ENCODE measurements at regions not wholly inside any gene's neighbourhood (a gene's known extent, or its start where the extent isn't known, plus 50 kb on each side); places are given as distances from the start of the nearest gene placed in this dataset.
"Not testable (repeated sequence)": the region's sequence is repeated elsewhere in the genome, so short reads cannot be mapped to it uniquely, and the experiment has no call there.

- no peak for FAIRE-seq
Measured at GRCh38 chr15:95734422-95735316, 595.8 kb upstream of the NR2F2 start.

DNA sequence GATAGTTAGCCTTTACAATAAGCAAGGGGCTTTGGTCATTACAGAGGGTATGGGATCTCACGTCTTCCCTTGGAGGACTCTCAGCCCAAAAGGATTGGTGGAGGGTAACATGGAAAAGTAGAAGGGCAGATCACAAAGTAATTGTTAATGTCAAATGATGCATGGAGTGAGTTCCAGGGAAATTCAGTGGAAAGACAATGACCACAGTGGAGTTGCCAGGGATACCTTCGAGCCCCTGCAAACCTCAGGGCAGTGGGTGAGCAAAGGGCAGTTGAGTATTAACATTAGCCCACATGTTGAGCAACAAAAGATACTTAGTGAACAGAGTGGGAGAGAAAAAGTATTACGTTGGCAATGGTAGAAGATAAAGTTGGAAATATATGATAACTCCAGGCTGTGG is 593.4 kb upstream of the NR2F2 start:
- no peak for FAIRE-seq

DNA sequence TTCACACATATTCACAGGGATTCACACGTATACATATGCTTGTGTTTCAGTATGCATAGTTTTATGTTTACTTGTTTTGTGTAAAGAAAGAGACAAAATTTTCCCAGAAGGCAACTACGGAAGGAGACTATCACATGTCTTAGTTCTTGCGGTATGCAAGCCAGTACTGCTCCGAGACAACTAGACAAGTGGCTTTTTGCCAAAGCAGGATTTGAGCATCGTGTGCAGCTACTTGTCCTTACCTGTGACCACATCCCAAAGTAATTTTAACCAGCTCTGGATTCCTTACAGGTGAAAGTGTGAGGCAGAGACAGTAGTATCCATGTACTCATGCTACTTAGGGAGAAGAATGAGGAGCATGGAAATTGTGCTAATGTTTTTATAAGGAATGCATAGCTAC is 591.4 kb upstream of the NR2F2 start:
- no peak for FAIRE-seq

DNA sequence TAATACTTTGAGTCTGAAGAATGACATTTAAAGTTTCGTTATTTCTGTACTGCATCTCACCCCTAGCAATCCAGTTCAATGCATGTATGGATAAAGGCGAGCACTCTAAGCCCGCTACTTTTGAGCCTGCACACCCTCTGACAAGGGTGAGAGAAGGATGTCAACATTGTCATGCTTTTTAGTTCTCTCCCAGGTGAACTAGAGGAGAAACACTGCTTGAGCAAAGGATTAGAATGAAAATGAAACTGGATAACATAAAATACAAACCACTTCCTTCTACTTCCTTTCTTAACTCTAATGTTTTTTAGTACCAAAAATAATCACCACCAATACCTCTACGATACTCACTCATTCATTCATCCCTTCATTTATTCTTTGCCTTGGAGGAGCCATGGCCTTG is 588.7 kb upstream of the NR2F2 start:
- FAIRE-seq: no peak

GRCh38 chr15:95742256-95742655 is 588.2 kb upstream of the NR2F2 start:
- no peak for FAIRE-seq

DNA sequence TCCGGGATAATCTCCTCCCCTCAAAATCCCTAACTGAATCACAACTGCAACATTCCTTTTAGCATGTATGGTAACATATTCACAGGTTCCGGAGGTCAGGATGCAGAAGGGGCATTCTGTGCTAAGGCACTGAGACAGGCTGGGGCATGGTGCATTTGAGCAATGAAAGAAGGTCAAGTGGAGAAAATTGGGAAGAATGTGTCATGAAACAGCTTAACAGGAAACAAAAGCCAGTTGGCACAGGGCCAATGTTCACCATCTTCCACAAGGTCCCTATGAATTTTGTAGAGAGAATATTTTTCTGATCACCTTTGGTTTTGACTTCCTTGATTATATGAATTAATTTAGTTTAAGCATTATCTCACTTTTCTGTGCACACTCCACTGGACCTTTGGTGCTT is 587.7 kb upstream of the NR2F2 start:
- no peak for FAIRE-seq

GRCh38 chr15:95757171-95757570 is 573.3 kb upstream of the NR2F2 start:
- no peak for FAIRE-seq

DNA sequence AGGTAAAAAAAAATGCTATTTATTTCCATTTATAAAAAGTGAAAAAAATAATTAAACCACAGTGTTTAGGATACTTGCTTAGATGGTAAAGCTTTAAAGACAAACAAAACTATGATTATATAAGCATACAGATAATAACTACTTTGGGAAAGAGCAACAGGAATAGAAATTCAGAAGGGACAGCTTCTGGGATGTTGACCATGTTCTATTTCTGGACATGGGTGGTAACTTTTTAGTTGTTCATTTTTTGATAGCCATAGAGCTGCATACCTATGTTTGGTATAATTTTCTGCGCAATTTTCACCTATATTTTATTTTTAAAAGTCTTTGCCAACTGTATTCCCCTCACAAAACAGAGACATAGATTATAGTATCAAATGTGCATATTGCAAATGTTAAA is 572.0 kb upstream of the NR2F2 start:
- no peak for FAIRE-seq

- no peak for FAIRE-seq
Measured at GRCh38 chr15:95758851-95759250, 571.6 kb upstream of the NR2F2 start.

DNA sequence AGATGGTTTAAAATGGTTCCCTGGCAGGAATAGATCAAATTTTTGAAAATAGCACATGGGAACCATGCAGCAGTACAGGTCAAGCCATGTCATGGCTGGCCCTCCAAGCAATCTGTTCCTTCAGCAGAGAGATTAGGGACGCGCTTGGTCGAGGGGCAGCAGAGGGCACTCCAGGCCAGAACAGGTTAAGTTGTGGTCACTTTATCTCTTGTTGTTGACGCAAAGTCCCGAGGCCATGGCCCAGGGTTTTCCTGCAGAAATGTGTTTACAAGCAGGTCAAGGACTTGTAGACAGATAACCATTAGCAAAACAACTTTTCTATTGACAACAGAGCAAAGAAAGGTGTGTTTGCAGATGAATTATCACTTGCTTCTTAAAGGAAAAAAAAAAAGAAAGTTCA is 570.0 kb upstream of the NR2F2 start:
- FAIRE-seq: no peak

DNA sequence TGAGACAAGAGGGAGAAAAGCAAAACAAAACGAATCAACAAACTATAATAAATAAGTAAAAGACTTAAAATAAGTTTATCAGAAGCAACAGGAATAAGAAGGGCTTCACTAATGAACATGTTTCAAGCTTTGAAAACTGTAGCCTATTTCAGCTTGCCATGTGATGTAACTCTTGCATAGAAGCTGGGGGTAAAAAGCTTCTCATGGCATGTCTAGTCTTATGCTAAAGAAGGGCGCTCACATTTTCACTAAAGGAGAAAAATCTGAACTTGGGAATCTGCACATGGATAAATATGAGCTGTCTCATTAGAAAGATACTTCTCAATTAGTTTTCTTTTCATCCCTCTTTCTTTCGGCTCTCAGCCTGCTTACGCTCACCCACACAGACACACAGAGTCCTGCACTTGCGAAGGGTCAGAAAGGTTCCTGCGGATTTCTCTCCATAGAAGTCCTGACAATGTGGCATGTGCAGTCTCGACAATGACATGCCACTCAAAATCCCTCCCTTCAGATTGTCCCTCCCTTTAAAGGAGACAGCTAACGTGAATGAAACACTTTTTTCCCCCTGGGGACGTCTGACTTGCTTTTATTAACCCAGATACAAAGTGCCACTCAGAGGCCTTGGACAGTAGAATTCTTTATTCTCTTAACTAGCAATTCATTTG is 568.9 kb upstream of the NR2F2 start:
- no peak for FAIRE-seq

- no peak for FAIRE-seq
Measured at GRCh38 chr15:95763426-95763825, 567.1 kb upstream of the NR2F2 start.

GRCh38 chr15:95765161-95765560 is 565.3 kb upstream of the NR2F2 start:
- no peak for FAIRE-seq

- FAIRE-seq: no peak
Measured at GRCh38 chr15:95770196-95770595, 560.3 kb upstream of the NR2F2 start.

- no peak for FAIRE-seq
Measured at GRCh38 chr15:95772982-95773381, 557.5 kb upstream of the NR2F2 start.

DNA sequence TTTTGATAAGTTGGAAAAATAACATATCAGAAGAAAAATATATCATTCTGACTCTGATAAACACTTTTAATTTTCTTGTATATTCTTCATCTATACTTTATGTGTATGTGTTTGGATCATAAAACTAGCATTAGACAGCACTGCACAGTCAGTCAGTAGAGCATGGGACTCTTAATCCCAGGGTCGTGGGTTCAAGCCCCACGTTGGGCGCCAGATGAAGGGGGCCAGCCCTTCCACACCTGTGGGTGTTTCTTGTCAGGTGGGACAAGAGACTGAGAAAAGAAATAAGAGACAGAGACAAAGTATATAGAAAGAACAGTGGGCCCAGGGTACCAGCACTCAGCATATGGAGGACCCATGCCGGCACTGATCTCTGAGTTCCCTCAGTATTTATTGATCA is 546.0 kb upstream of the NR2F2 start:
- no peak for FAIRE-seq

DNA sequence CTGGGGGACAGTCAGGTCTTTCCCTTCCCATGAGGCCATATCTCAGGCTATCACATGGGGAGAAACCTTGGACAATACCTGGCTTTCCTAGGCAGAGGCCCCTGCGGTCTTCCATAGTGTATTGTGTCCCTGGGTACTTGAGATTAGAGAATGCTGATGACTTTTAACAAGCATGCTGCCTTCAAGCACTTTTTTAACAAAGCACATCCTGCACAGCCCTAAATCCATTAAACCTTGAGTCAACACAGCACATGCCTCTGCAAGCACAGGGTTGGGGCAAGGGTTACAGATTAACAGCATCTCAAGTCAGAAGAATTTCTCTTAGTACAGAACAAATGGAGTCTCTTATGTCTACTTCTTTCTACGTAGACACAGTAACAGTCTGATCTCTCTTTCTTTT is 545.2 kb upstream of the NR2F2 start:
- FAIRE-seq: not testable (repeated sequence)

GRCh38 chr15:95793231-95793630 is 537.3 kb upstream of the NR2F2 start:
- FAIRE-seq: no peak

- no peak for FAIRE-seq
Measured at GRCh38 chr15:95795386-95795785, 535.1 kb upstream of the NR2F2 start.

GRCh38 chr15:95799286-95800200 is 531.0 kb upstream of the NR2F2 start:
- FAIRE-seq: no peak

DNA sequence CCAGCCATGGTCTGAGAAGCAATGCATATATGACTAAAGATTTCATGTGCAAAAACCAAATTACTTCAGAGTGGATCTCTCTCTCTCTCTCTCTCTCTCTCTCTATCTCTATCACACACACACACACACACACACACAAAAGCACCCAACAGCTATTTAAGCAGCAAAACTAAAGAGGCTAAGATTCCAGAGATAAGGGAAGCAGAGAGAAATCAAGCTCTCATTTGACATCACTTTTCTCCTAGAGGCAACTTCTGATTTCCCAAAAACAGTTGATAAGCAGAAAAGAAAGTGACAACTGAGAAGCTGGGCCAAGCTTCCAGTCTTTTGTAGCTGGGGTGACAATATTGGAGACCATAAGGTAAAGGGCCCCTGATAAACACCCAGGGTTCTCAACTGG is 526.0 kb upstream of the NR2F2 start:
- no peak for FAIRE-seq

DNA sequence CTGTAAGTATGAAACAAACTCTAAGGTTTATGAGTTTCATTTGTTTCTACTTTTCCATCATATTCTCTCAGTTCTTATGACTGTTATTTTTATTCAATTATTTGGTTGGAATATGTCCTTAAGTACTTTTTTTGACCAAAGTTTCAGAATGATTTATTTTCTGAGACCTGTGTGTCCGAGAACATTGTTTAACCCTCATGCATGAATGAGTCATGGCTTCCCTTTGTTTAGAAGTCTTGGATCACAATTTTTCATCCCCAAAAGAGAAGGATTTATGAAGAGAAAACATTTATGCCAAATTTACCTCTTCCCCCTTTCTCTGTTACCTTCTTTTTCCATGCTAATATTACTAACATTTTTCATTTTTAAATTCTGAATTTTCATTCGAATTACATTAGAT is 518.0 kb upstream of the NR2F2 start:
- no peak for FAIRE-seq

- no peak for FAIRE-seq
Measured at GRCh38 chr15:95814908-95815307, 515.6 kb upstream of the NR2F2 start.

Measured in islet of Langerhans (tissue), 1 donor.